OCI-LY1 (cell line): ENCODE measurements at regions not wholly inside any gene's neighbourhood (a gene's known extent, or its start where the extent isn't known, plus 50 kb on each side); places are given as distances from the start of the nearest gene placed in this dataset.

ENCODE experiments used
- CTCF ChIP-seq: fragments of 200-600 bp; sonication (generic), shearing (Covaris generic); IDR thresholded peaks from 2 replicates; pipeline ENCODE4 v1.5.1; 2017; ENCODE audit warnings: mild to moderate bottlenecking, antibody characterized with exemption, low read length, moderate library complexity, mixed read lengths
- EZH2 ChIP-seq: fragments of 200-600 bp; sonication (generic), shearing (Covaris generic); IDR thresholded peaks from 2 replicates; pipeline ENCODE4 v1.8.0; 2017; ENCODE audit warnings: borderline replicate concordance, mixed run types, mild to moderate bottlenecking, antibody characterized with exemption, low read length, moderate library complexity, mixed read lengths

GRCh38 chr10:118209215-118209614 lies 132.9 kb downstream of the FAM204A start:
- TF ChIP-seq CTCF (no peak), EZH2 (no peak)
